Mesenchymal stem cell (in vitro differentiated cells and primary cell): ENCODE measurements at regions not wholly inside any gene's neighbourhood (a gene's known extent, or its start where the extent isn't known, plus 50 kb on each side); places are given as distances from the start of the nearest gene placed in this dataset.
A peak's percentile ranks its signal among the peaks of the same experiment; 100 is the strongest.

Experiments used
- DNase-seq: peaks from one replicate; pipeline ENCODE4 v3.0.0-alpha.2; 2013
- H2AFZ ChIP-seq: one replicate; pipeline ENCODE4 v1.6.1; 2013; ENCODE audit warnings: low read depth, mild to moderate bottlenecking, control low read depth, inconsistent platforms, low read length, moderate library complexity
- H2AK5ac ChIP-seq: 2 replicates; pipeline ENCODE4 v1.6.1; 2013; ENCODE audit warnings: low read length, moderate library complexity, mild to moderate bottlenecking, inconsistent platforms; ENCODE audit not compliant: severe bottlenecking
- H2BK120ac ChIP-seq: one replicate; pipeline ENCODE4 v1.6.1; 2013; ENCODE audit warnings: low read depth, mild to moderate bottlenecking, inconsistent platforms, low read length, moderate library complexity
- H2BK12ac ChIP-seq, 2 experiments: one replicate each; pipeline ENCODE4 v1.6.1; 2013; ENCODE audit warnings: inconsistent platforms in 2 of 2, low read length in 2 of 2, mild to moderate bottlenecking in 2 of 2, moderate library complexity in 2 of 2, control low read depth in 1 of 2
- H2BK15ac ChIP-seq: one replicate; pipeline ENCODE4 v1.6.1; 2013; ENCODE audit warnings: mild to moderate bottlenecking, low read depth, inconsistent platforms; ENCODE audit not compliant: poor library complexity, severe bottlenecking
- H2BK5ac ChIP-seq: 2 replicates; pipeline ENCODE4 v1.6.1; 2013; ENCODE audit warnings: low read depth, mild to moderate bottlenecking, low read length, control low read depth, inconsistent platforms; ENCODE audit not compliant: poor library complexity, severe bottlenecking
- H3K14ac ChIP-seq, 2 experiments: one replicate each; pipeline ENCODE4 v1.6.1; 2013; ENCODE audit warnings: inconsistent platforms in 2 of 2, low read length in 2 of 2, control low read depth in 1 of 2, mild to moderate bottlenecking in 1 of 2, moderate library complexity in 1 of 2
- H3K18ac ChIP-seq, 2 experiments: one replicate each; pipeline ENCODE4 v1.6.1; 2013; ENCODE audit warnings: inconsistent platforms in 2 of 2, low read length in 2 of 2, control low read depth in 1 of 2, low read depth in 1 of 2, mild to moderate bottlenecking in 1 of 2
- H3K23ac ChIP-seq, 2 experiments: one replicate each; pipeline ENCODE4 v1.6.1; 2013; ENCODE audit warnings: inconsistent platforms in 2 of 2, low read length in 2 of 2, mild to moderate bottlenecking in 2 of 2, moderate library complexity in 2 of 2, control low read depth in 1 of 2
- H3K27ac ChIP-seq: 2 replicates; pipeline ENCODE4 v1.5.1; 2013; ENCODE audit warnings: mild to moderate bottlenecking, moderate library complexity, low read length, control low read depth, inconsistent platforms; ENCODE audit not compliant: poor library complexity, severe bottlenecking
- H3K27me3 ChIP-seq, 2 experiments: 2 replicates each; pipeline versions ENCODE4 v1.6.1 to v1.7.0; 2013; ENCODE audit warnings: low read length in 2 of 2, mild to moderate bottlenecking in 2 of 2, moderate library complexity in 2 of 2, control low read depth in 1 of 2, inconsistent platforms in 1 of 2; ENCODE audit not compliant: control insufficient read depth in 1 of 2, insufficient read depth in 1 of 2
- H3K36me3 ChIP-seq, 2 experiments: 2 replicates each; pipeline versions ENCODE4 v1.6.1 to v1.7.0; 2013; ENCODE audit warnings: low read length in 2 of 2, control low read depth in 1 of 2, inconsistent platforms in 1 of 2, low read depth in 1 of 2, mild to moderate bottlenecking in 1 of 2; ENCODE audit not compliant: insufficient read depth in 2 of 2, control insufficient read depth in 1 of 2
- H3K4ac ChIP-seq, 2 experiments: one replicate each; pipeline ENCODE4 v1.6.1; 2013; ENCODE audit warnings: inconsistent platforms in 2 of 2, low read length in 2 of 2, mild to moderate bottlenecking in 2 of 2, moderate library complexity in 2 of 2, control low read depth in 1 of 2, low read depth in 1 of 2
- H3K4me1 ChIP-seq: 2 replicates; pipeline ENCODE4 v1.6.1; 2013; ENCODE audit warnings: low read depth, low read length, control low read depth; ENCODE audit not compliant: control insufficient read depth, insufficient read depth
- H3K4me2 ChIP-seq: 2 replicates; pipeline ENCODE4 v1.6.1; 2013; ENCODE audit warnings: low read length, mild to moderate bottlenecking, inconsistent platforms; ENCODE audit not compliant: poor library complexity, severe bottlenecking
- H3K4me3 ChIP-seq, 2 experiments: 2 replicates each; pipeline versions ENCODE4 v1.5.1 to v1.7.0; 2013; ENCODE audit warnings: low read length in 2 of 2, mild to moderate bottlenecking in 2 of 2, control low read depth in 1 of 2, low read depth in 1 of 2; ENCODE audit not compliant: insufficient read depth in 1 of 2
- H3K79me1 ChIP-seq: replicated peaks from 2 replicates; pipeline ENCODE4 v1.6.1; 2013; ENCODE audit warnings: mild to moderate bottlenecking, control low read depth, low read length, inconsistent platforms; ENCODE audit not compliant: poor library complexity, severe bottlenecking
- H3K9ac ChIP-seq: 2 replicates; pipeline ENCODE4 v1.7.0; 2013; ENCODE audit warnings: mild to moderate bottlenecking, low read length, moderate library complexity
- H3K9me3 ChIP-seq: 2 replicates; pipeline ENCODE4 v1.7.0; 2013; ENCODE audit warnings: mild to moderate bottlenecking, low read length; ENCODE audit not compliant: control insufficient read depth
- H4K8ac ChIP-seq: one replicate; pipeline ENCODE4 v1.6.1; 2013; ENCODE audit warnings: inconsistent platforms, mild to moderate bottlenecking, low read length, moderate library complexity
- H4K91ac ChIP-seq: one replicate; pipeline ENCODE4 v1.6.1; 2013; ENCODE audit warnings: mild to moderate bottlenecking, low read length, inconsistent platforms
- WGBS: methylation state at CpG from one replicate; pipeline ENCODE4 v1.1.7; 2013; ENCODE audit warnings: mixed read lengths; 5-methylcytosine and 5-hydroxymethylcytosine counted together

GRCh38 chr4:159481936-159482335, 379.1 kb downstream of the RAPGEF2 start:
- WGBS, result 97% methylated on average over 6 of the region's 6 CpGs
- H3K4me2 ChIP-seq, result no peak overlapping the region
- H2BK120ac ChIP-seq, result no peak overlapping the region
- H3K9ac ChIP-seq, result no peak overlapping the region
- H2AK5ac ChIP-seq, result no peak overlapping the region
- H3K4me1 ChIP-seq, result no peaks in the 10 kb centered on the region
- no peak overlapping the region for H4K8ac ChIP-seq
- no peak overlapping the region for H2BK12ac ChIP-seq
- DNase-seq, result no peak
- H3K23ac ChIP-seq, result no peak overlapping the region
- H3K4ac ChIP-seq, result no peak overlapping the region
- no peaks in the 10 kb centered on the region for H3K9me3 ChIP-seq
- peak overlapping the region in 1 of 2 experiments; percentile 24 for H3K4me3 ChIP-seq
- peaks cover 0 to 6% of the 10 kb centered on the region in 2 experiments for H3K27me3 ChIP-seq
- no peak overlapping the region for H2AFZ ChIP-seq
- H2BK15ac ChIP-seq, result no peak overlapping the region
- H4K91ac ChIP-seq, result no peak overlapping the region
- no peaks in the 10 kb centered on the region for H3K36me3 ChIP-seq
- H3K14ac ChIP-seq, result no peak overlapping the region
- no peaks in the 10 kb centered on the region for H3K79me1 ChIP-seq
- H3K27ac ChIP-seq, result no peak overlapping the region
- no peak overlapping the region for H3K18ac ChIP-seq
- H2BK5ac ChIP-seq, result no peak overlapping the region

GRCh38 chr4:159483110-159483781, 380.4 kb downstream of the RAPGEF2 start:
- Histone ChIP-seq H2BK120ac (no peak overlapping the region), H3K4ac (no peak overlapping the region), H3K14ac (no peak overlapping the region), H2AK5ac (no peak overlapping the region), H3K9ac (no peak overlapping the region), H2BK5ac (no peak overlapping the region), H3K23ac (no peak overlapping the region), H3K9me3 (no peaks in the 10 kb centered on the region), H4K91ac (no peak overlapping the region), H3K36me3 (no peaks in the 10 kb centered on the region), H3K4me2 (no peak overlapping the region), H4K8ac (no peak overlapping the region), H3K79me1 (no peaks in the 10 kb centered on the region), H3K27ac (no peak overlapping the region), H2AFZ (no peak overlapping the region), H2BK12ac (no peak overlapping the region), H2BK15ac (no peak overlapping the region), H3K4me1 (no peaks in the 10 kb centered on the region), H3K18ac (no peak overlapping the region), H3K27me3 (peaks cover 0 to 6% of the 10 kb centered on the region in 2 experiments), H3K4me3 (no peak overlapping the region)
- DNase-seq, result no peak
- WGBS, result 87% methylated on average over 4 of the region's 5 CpGs

- Histone ChIP-seq H2AFZ (no peak overlapping the region), H3K4me3 (no peak overlapping the region), H3K79me1 (no peaks in the 10 kb centered on the region), H3K4me1 (no peaks in the 10 kb centered on the region), H2BK12ac (no peak overlapping the region), H3K9ac (no peak overlapping the region), H3K36me3 (no peaks in the 10 kb centered on the region), H2AK5ac (no peak overlapping the region), H4K91ac (no peak overlapping the region), H2BK15ac (no peak overlapping the region), H3K14ac (no peak overlapping the region), H3K9me3 (no peaks in the 10 kb centered on the region), H2BK5ac (no peak overlapping the region), H3K18ac (no peak overlapping the region), H3K27ac (no peak overlapping the region), H3K4ac (no peak overlapping the region), H3K23ac (no peak overlapping the region), H3K4me2 (no peak overlapping the region), H4K8ac (no peak overlapping the region), H3K27me3 (peaks cover 0 to 6% of the 10 kb centered on the region in 2 experiments), H2BK120ac (no peak overlapping the region)
- DNase-seq, result no peak
- WGBS, result 78% methylated on average over 4 of the region's 6 CpGs
Measured at GRCh38 chr4:159483782-159484741, 381.2 kb downstream of the RAPGEF2 start.

GRCh38 chr4:159484864-159485263, 382.0 kb downstream of the RAPGEF2 start:
- no peak overlapping the region for H3K4me2 ChIP-seq
- H3K4me3 ChIP-seq, result no peak overlapping the region
- peaks cover 0 to 6% of the 10 kb centered on the region in 2 experiments for H3K27me3 ChIP-seq
- H3K79me1 ChIP-seq, result no peaks in the 10 kb centered on the region
- H3K4ac ChIP-seq, result no peak overlapping the region
- H3K23ac ChIP-seq, result no peak overlapping the region
- H2AK5ac ChIP-seq, result no peak overlapping the region
- no peak overlapping the region for H2BK15ac ChIP-seq
- no peaks in the 10 kb centered on the region for H3K9me3 ChIP-seq
- no peak overlapping the region for H3K9ac ChIP-seq
- no peak overlapping the region for H2BK120ac ChIP-seq
- no peak overlapping the region for H2AFZ ChIP-seq
- no peak overlapping the region for H2BK12ac ChIP-seq
- H3K4me1 ChIP-seq, result no peaks in the 10 kb centered on the region
- no peak overlapping the region for H2BK5ac ChIP-seq
- no peak overlapping the region for H4K8ac ChIP-seq
- no peaks in the 10 kb centered on the region for H3K36me3 ChIP-seq
- no peak overlapping the region for H3K27ac ChIP-seq
- WGBS, result 60% methylated on average over 1 of the region's 2 CpGs
- no peak overlapping the region for H3K14ac ChIP-seq
- H3K18ac ChIP-seq, result no peak overlapping the region
- H4K91ac ChIP-seq, result no peak overlapping the region
- no peak for DNase-seq
